WI38 (cell line): ENCODE measurements at regions not wholly inside any gene's neighbourhood (a gene's known extent, or its start where the extent isn't known, plus 50 kb on each side); places are given as distances from the start of the nearest gene placed in this dataset.

Source experiments
- H3K4me3 ChIP-seq: 2 replicates; pipeline ENCODE4 v1.5.1; 2011; ENCODE audit warnings: low read depth, mild to moderate bottlenecking, control low read depth, low read length
- TF ChIP-seq, protein P1 (sequence below): IDR thresholded peaks from 2 replicates; pipeline ENCODE4 v1.5.1; 2012; ENCODE audit warnings: low read depth, mild to moderate bottlenecking, control low read depth, low read length

DNA sequence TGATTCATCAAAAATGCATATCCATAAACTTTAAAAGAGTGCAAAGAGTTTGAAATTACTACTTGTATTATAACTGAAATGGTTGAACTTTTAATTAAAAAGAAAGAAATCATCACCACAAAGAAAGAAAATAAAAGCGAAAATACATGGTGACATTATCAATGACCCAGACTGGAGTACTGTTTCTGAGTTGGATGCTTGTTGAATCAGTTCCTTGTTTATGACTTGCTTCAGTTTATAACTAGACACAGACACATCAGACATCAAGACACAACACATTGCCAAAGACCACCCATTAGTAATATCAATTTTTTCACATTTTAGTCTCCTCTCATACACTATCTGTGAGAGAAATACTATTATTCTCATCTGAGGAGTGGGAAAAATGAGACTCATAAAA lies 293.0 kb downstream of the MRPL39 start:
- H3K4me3 ChIP-seq: no peak overlapping the region
- TF ChIP-seq, protein P1, sequence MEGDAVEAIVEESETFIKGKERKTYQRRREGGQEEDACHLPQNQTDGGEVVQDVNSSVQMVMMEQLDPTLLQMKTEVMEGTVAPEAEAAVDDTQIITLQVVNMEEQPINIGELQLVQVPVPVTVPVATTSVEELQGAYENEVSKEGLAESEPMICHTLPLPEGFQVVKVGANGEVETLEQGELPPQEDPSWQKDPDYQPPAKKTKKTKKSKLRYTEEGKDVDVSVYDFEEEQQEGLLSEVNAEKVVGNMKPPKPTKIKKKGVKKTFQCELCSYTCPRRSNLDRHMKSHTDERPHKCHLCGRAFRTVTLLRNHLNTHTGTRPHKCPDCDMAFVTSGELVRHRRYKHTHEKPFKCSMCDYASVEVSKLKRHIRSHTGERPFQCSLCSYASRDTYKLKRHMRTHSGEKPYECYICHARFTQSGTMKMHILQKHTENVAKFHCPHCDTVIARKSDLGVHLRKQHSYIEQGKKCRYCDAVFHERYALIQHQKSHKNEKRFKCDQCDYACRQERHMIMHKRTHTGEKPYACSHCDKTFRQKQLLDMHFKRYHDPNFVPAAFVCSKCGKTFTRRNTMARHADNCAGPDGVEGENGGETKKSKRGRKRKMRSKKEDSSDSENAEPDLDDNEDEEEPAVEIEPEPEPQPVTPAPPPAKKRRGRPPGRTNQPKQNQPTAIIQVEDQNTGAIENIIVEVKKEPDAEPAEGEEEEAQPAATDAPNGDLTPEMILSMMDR: no peak

DNA sequence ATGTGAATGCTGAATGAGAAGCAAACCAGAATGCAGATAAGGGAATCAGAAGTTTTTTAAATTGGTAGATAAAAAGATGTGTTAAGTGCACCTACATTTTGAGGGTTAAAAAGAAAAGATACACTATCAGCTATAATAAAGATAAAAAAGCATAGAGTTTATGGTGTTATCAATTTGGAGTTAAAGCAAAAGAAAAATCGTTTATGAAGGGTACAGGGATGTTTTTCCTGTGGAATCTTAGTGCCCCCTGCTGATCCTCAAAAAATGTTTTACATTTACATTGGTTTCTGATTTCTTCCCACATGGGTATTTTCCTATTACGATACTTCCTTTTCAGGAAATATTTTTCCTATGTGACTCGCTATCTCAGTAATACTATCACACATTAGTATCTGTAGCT lies 293.5 kb downstream of the MRPL39 start:
- TF ChIP-seq, protein P1: no peak
- no peak overlapping the region for H3K4me3 ChIP-seq

DNA sequence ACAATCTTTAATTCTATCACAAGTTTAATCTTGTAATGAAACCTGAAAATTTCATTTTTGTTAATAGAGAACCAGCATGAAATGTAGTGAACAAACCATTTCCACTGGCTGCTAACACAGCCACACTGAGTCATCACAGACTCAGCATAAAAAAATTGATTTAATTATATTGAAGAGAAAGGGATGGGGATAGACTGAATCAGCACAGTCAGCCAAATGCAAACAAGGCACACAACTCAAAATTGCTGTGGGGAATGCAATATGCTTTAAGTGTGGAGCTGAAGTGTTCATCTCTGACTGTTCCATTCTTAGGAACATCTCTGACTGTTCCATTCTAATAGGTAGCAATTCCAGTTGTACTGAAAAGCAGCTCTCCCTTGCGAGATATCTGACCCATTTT lies 299.8 kb downstream of the MRPL39 start:
- no peak overlapping the region for H3K4me3 ChIP-seq
- TF ChIP-seq, protein P1: no peak

DNA sequence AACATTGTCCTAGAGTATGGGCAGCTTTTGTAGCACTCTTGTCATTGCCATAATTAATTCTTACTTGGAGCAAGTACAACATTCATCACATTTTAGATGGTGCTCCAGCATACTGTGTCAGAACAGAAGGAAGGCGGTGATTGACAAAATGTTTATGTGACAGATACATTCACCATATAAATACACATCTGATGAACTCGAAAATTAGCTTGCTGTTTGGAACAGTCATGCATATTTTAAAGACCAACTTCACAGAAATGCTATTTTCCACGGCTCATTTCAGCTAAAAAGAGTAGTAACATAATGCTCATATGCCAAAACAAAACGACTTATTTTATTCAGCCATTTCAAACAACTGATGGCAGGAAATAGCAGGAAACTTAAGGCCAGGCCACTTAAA lies 302.7 kb downstream of the MRPL39 start:
- no peak overlapping the region for H3K4me3 ChIP-seq
- TF ChIP-seq, protein P1: no peak

DNA sequence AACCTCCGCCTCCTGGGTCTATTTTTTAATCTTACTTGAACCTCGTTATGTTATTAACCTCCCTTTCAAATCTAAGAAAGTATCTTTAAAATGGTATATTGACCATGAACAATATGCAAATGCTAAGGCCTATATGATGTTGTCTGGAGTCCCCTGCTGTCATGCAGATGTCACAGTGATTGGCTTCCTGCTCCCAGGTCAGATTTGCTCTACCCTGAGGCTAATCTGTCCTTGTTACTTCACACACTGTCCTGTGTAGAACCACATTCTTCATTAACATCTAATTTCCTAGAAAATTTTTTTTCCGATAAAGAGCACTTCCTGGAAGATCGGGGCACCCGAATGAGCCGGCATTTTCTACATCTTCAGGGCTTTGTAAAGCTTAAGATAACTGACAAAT lies 306.6 kb downstream of the MRPL39 start:
- TF ChIP-seq, protein P1: no peak
- no peak overlapping the region for H3K4me3 ChIP-seq

DNA sequence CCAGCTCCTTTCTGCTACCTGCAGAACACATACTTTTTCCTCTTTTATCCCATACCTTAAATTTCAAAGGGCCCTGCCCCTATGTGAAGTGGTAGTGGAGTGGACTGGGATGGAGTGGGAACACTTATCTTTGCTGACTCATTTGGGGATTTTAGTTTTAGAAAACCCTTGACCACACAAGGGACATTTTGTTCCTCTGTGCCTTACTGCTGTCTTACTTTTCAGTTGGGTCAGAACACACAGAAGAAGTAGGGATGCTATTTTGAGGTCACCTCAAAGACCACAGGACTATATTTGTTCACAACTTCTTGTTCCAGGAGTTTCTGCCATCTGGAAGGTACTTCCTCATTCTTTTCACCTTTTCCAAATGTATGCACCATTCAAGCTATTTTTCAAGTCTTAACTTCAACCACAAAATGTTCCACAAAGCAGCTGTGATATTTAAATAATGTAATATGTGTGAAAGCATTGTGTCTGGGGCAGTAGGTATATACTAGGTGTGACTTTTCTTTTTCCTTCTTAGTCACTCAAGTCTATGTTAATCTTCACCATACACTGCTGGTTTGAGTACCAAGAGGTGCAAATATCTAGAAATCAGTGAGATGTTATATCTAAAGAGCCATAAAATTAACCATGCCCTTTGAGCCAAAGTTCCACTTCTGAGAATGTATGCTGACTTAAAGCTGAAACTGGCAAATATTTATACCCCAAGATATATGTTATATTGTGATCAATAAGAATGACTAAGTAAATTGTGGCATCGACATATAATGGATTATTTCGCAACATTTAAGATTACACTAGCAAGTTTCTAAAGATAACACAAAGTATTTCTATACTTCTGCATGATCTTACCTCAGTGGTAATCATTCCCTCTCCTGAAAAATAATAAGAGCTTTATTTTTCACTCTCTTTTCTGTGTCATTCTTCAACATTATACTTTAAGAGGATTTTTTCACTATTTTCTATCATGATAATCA lies 308.5 kb downstream of the MRPL39 start:
- H3K4me3 ChIP-seq: no peak overlapping the region
- TF ChIP-seq, protein P1: no peak

DNA sequence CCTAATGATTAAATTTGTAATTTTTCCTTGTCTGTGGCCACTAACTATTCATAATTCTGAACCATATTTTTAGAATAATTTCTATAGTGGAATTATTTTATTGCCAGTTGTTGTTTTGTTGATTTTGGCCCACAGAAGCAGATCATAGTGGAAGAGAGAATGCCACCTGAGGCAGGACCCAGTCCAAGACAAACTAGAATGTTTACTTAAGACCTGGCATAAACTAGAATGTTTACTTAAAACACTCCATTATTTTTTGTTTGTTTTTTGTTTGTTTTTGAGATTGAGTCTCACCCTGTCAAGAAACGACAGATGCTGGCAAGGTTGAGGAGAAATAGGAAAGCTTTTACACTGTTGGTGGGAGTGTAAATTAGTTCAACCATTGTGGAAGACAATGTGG lies 310.2 kb downstream of the MRPL39 start:
- no peak overlapping the region for H3K4me3 ChIP-seq
- TF ChIP-seq, protein P1: no peak
